Transverse colon (tissue), 4 donors: ENCODE measurements at regions not wholly inside any gene's neighbourhood (a gene's known extent, or its start where the extent isn't known, plus 50 kb on each side); places are given as distances from the start of the nearest gene placed in this dataset.

Experiments used
- DNase-seq: peaks from one replicate; pipeline ENCODE4 v3.0.0-alpha.2; 2019
- H3K27ac ChIP-seq, 4 donors: fragments of 200-600 bp; sonication (generic); 2 replicates each; pipeline ENCODE4 v1.5.1; 2016 to 2018; ENCODE audit warnings: inconsistent platforms in 4 of 4
- H3K27me3 ChIP-seq: fragments of 200-600 bp; sonication (generic); 2 replicates; pipeline ENCODE4 v1.5.1; 2017; ENCODE audit warnings: inconsistent platforms
- H3K36me3 ChIP-seq, 4 donors: fragments of 200-600 bp; sonication (generic); 2 replicates each; pipeline ENCODE4 v1.5.1; 2017 to 2019; ENCODE audit warnings: inconsistent platforms in 4 of 4
- H3K4me1 ChIP-seq, 4 donors: fragments of 200-600 bp; sonication (generic); 2 replicates each; pipeline ENCODE4 v1.5.1; 2017 to 2020; ENCODE audit warnings: inconsistent platforms in 4 of 4
- H3K4me3 ChIP-seq, 4 donors: fragments of 200-600 bp; sonication (generic); 1 replicate in 1 of 4; 2 replicates in 3 of 4; pipeline versions ENCODE4 v1.5.1 to v1.6.1; 2017 to 2019; ENCODE audit warnings: inconsistent platforms in 4 of 4
- H3K9me3 ChIP-seq, 2 donors: fragments of 200-600 bp; sonication (generic); 2 replicates each; pipeline ENCODE4 v1.5.1; 2017 to 2019; ENCODE audit warnings: inconsistent platforms in 2 of 2
- CTCF ChIP-seq, 5 experiments: fragments of 200-600 bp in 3 of 5; fragments of 450-650 bp in 2 of 5; sonication (generic) in 3 of 5; IDR thresholded peaks; 1 replicate in 2 of 5; 2 replicates in 3 of 5; pipeline ENCODE4 v1.5.1; 2016 to 2017; ENCODE audit warnings: antibody characterized with exemption in 5 of 5, inconsistent platforms in 3 of 5, mild to moderate bottlenecking in 2 of 5, moderate library complexity in 1 of 5
- EP300 ChIP-seq: sonication (generic); formaldehyde crosslinking; IDR thresholded peaks from one replicate; pipeline ENCODE4 v1.6.1; 2017; ENCODE audit warnings: antibody characterized with exemption, low read depth
- POLR2A ChIP-seq: fragments of 450-650 bp; IDR thresholded peaks from one replicate; pipeline ENCODE4 v1.6.1; 2016; ENCODE audit warnings: antibody characterized with exemption, mild to moderate bottlenecking, moderate library complexity
- POLR2AphosphoS5 ChIP-seq, 3 donors: sonication (generic); formaldehyde crosslinking; IDR thresholded peaks; one replicate each; pipeline ENCODE4 v1.6.1; 2016; ENCODE audit warnings: antibody characterized with exemption in 3 of 3
- WGBS, 2 donors: methylation state at CpG; one replicate each; pipeline ENCODE4 v1.1.5; 2018; ENCODE audit warnings: low coverage in 1 of 2; 5-methylcytosine and 5-hydroxymethylcytosine counted together
- in situ Hi-C, 4 donors: fragments of 200-750 bp; cut with MboI; loops; one replicate each; pipeline versions ENCODE4 v1.15.0 to v1.15.1; 2017; ENCODE audit warnings: low sequenced_read_pairs in 3 of 4, low pct_ligation_motif_present in 1 of 4, low pct_unique_long_range_greater_than_20kb in 1 of 4
- intact Hi-C: fragments of 100-400 bp; cut with DNase I; formaldehyde crosslinking; loops from one replicate; pipeline ENCODE4 v1.15.1; 2023; ENCODE audit warnings: low total_unique reads

- H3K4me3 ChIP-seq = no peak overlapping the region
- H3K9me3 ChIP-seq = no peaks in the 10 kb centered on the region
- no peak for DNase-seq
- intact Hi-C loops (no loop called here), in situ Hi-C loops (no loop called here)
- TF ChIP-seq CTCF (IDR thresholded peaks at IDR 0.05) (no peak), POLR2A (no peak), EP300 (no peak), POLR2AphosphoS5 (IDR thresholded peaks at IDR 0.05) (no peak)
- no peaks in the 10 kb centered on the region for H3K4me1 ChIP-seq
- no peak overlapping the region for H3K27ac ChIP-seq
- 0 to 9% methylated on average over 1 of the region's 1 CpG for WGBS, 2 donors
- H3K36me3 ChIP-seq = no peaks in the 10 kb centered on the region
- no peaks in the 10 kb centered on the region for H3K27me3 ChIP-seq
Measured at GRCh38 chrX:121496966-121497365, 449.6 kb downstream of the GLUD2 start.

GRCh38 chrX:121504153-121504552, 456.7 kb downstream of the GLUD2 start:
- Histone ChIP-seq H3K4me1 (no peaks in the 10 kb centered on the region), H3K27ac (no peak overlapping the region), H3K36me3 (no peaks in the 10 kb centered on the region), H3K27me3 (no peaks in the 10 kb centered on the region), H3K4me3 (no peak overlapping the region), H3K9me3 (no peaks in the 10 kb centered on the region)
- intact Hi-C loops (no loop called here), in situ Hi-C loops (no loop called here)
- TF ChIP-seq POLR2AphosphoS5 (IDR thresholded peaks at IDR 0.05) (no peak), CTCF (IDR thresholded peaks at IDR 0.05) (no peak), EP300 (no peak), POLR2A (no peak)
- DNase-seq = no peak
- WGBS, 2 donors = 67 to 73% methylated on average over 5 to 6 of the region's 6 CpGs

- Histone ChIP-seq H3K36me3 (no peaks in the 10 kb centered on the region), H3K27me3 (no peaks in the 10 kb centered on the region), H3K4me1 (no peaks in the 10 kb centered on the region), H3K27ac (no peak overlapping the region), H3K4me3 (no peak overlapping the region), H3K9me3 (no peaks in the 10 kb centered on the region)
- WGBS, 2 donors = 83 to 86% methylated on average over 1 of the region's 1 CpG
- intact Hi-C loops = no loop called here
- TF ChIP-seq EP300 (no peak), POLR2A (no peak), POLR2AphosphoS5 (IDR thresholded peaks at IDR 0.05) (no peak), CTCF (IDR thresholded peaks at IDR 0.05) (no peak)
- in situ Hi-C loops = no loop called here
- DNase-seq = no peak
Measured at GRCh38 chrX:121546317-121546716, 498.9 kb downstream of the GLUD2 start.

- Histone ChIP-seq H3K9me3 (no peaks in the 10 kb centered on the region), H3K36me3 (no peaks in the 10 kb centered on the region), H3K4me1 (no peaks in the 10 kb centered on the region), H3K27me3 (no peaks in the 10 kb centered on the region), H3K4me3 (no peak overlapping the region), H3K27ac (no peak overlapping the region)
- WGBS, 2 donors = 34 to 60% methylated on average over 1 to 2 of the region's 2 CpGs
- in situ Hi-C loops (no loop called here), intact Hi-C loops (no loop called here)
- no peak for DNase-seq
- TF ChIP-seq POLR2AphosphoS5 (IDR thresholded peaks at IDR 0.05) (no peak), CTCF (IDR thresholded peaks at IDR 0.05) (no peak)
Measured at GRCh38 chrX:121558886-121559285, 511.5 kb downstream of the GLUD2 start.
